Activated CD4-positive, alpha-beta T cell treated with anti-CD3 and anti-CD28 coated beads for 36 hours (primary cell): ENCODE measurements at regions not wholly inside any gene's neighbourhood (a gene's known extent, or its start where the extent isn't known, plus 50 kb on each side); places are given as distances from the start of the nearest gene placed in this dataset.

ENCODE experiments used
- ATAC-seq: fragments of 200-7000 bp; cut with Tn5 transposase; one replicate; pipeline ENCODE4 v1.10.0; 2021; ENCODE audit warnings: mild to moderate bottlenecking, moderate library complexity
- CTCF ChIA-PET: fragments of 350-600 bp; sonication (Branson Sonifier 250); formaldehyde crosslinking; loops from one replicate; lab custom pipeline; 2021; ENCODE audit warnings: antibody characterized with exemption; lab: Charles Lee
- POLR2A ChIA-PET: fragments of 350-600 bp; sonication (Branson Sonifier 250); formaldehyde crosslinking; loops from one replicate; lab custom pipeline; 2021; ENCODE audit warnings: antibody characterized with exemption, inconsistent platforms; lab: Charles Lee
- DNase-seq: peaks from one replicate; pipeline ENCODE4 v3.0.0-alpha.2; 2020
- H3K27ac Mint-ChIP-seq: one replicate; pipeline ENCODE4 v1.8.0; 2021; ENCODE audit warnings: mixed read lengths
- H3K27me3 Mint-ChIP-seq: one replicate; pipeline ENCODE4 v1.8.0; 2021; ENCODE audit warnings: mixed read lengths
- H3K36me3 Mint-ChIP-seq: one replicate; pipeline ENCODE4 v1.8.0; 2021; ENCODE audit warnings: low read depth, mixed read lengths
- H3K4me1 Mint-ChIP-seq: one replicate; pipeline ENCODE4 v1.8.0; 2021; ENCODE audit warnings: mixed read lengths
- H3K4me3 Mint-ChIP-seq: one replicate; pipeline ENCODE4 v1.8.0; 2021; ENCODE audit warnings: mild to moderate bottlenecking, moderate library complexity, mixed read lengths
- H3K9me3 Mint-ChIP-seq: one replicate; pipeline ENCODE4 v1.8.0; 2021; ENCODE audit warnings: low read depth, mixed read lengths
- intact Hi-C, 2 experiments: fragments of 100-400 bp; cut with DNase I in 1 of 2; cut with micrococcal nuclease in 1 of 2; formaldehyde crosslinking; loops; one replicate each; pipeline versions ENCODE4 v1.14.2 to v1.15.1; 2022 to 2024; cut with DNase I, micrococcal nuclease

GRCh38 chr13:36552334-36552733 is 120.0 kb downstream of the CCNA1 start:
- Mint-ChIP-seq H3K4me1 (no peaks in the 10 kb centered on the region), H3K27ac (no peak overlapping the region)
- POLR2A ChIA-PET = no interaction called here

GRCh38 chr13:36553491-36553890 is 120.3 kb upstream of the SERTM1 start:
- ChIA-PET CTCF (no interaction called here), POLR2A (no interaction called here)
- ATAC-seq (no peak), DNase-seq (no peak)
- Mint-ChIP-seq H3K9me3 (no peaks in the 10 kb centered on the region), H3K27me3 (peaks cover 2% of the 10 kb centered on the region), H3K36me3 (no peaks in the 10 kb centered on the region), H3K4me3 (no peak overlapping the region), H3K4me1 (no peaks in the 10 kb centered on the region), H3K27ac (no peak overlapping the region)
- intact Hi-C loops = no loop called here

More at GRCh38 chr13:36552334-36552733, 120.0 kb downstream of the CCNA1 start:
- CTCF ChIA-PET = interaction anchor here (0.5 kb wide), 1 partner anchor 117 kb away, joined by 3 read pairs; no protein-coding TSS in a partner anchor
- Mint-ChIP-seq H3K36me3 (no peaks in the 10 kb centered on the region), H3K4me3 (no peak overlapping the region), H3K9me3 (no peaks in the 10 kb centered on the region), H3K27me3 (peaks cover 2% of the 10 kb centered on the region)
- no peak for ATAC-seq
- intact Hi-C loops = no loop called here
- DNase-seq = no peak

- POLR2A ChIA-PET = no interaction called here
Measured at GRCh38 chr13:36555151-36555986, 118.5 kb upstream of the SERTM1 start.

GRCh38 chr13:36559375-36559774 is 114.4 kb upstream of the SERTM1 start:
- Mint-ChIP-seq H3K27me3 (peaks cover 4% of the 10 kb centered on the region), H3K9me3 (no peaks in the 10 kb centered on the region), H3K36me3 (no peaks in the 10 kb centered on the region), H3K4me1 (no peaks in the 10 kb centered on the region), H3K27ac (no peak overlapping the region), H3K4me3 (no peak overlapping the region)
- POLR2A ChIA-PET = no interaction called here
- ATAC-seq (no peak), DNase-seq (no peak)
- CTCF ChIA-PET = no interaction called here
- intact Hi-C loops = no loop called here

More at GRCh38 chr13:36555151-36555986, 118.5 kb upstream of the SERTM1 start:
- DNase-seq = no peak
- Mint-ChIP-seq H3K27ac (no peak overlapping the region), H3K36me3 (no peaks in the 10 kb centered on the region), H3K4me1 (no peaks in the 10 kb centered on the region), H3K27me3 (peaks cover 2% of the 10 kb centered on the region), H3K9me3 (no peaks in the 10 kb centered on the region), H3K4me3 (no peak overlapping the region)
- ATAC-seq = no peak
- intact Hi-C loops = no loop called here
- CTCF ChIA-PET = no interaction called here

- CTCF ChIA-PET = no interaction called here
- ATAC-seq = no peak
Measured at GRCh38 chr13:36567485-36567884, 106.3 kb upstream of the SERTM1 start.

GRCh38 chr13:36570489-36570888 is 103.3 kb upstream of the SERTM1 start:
- intact Hi-C loops = no loop called here
- no peak overlapping the region for H3K27ac Mint-ChIP-seq
- H3K4me3 Mint-ChIP-seq = no peak overlapping the region
- H3K9me3 Mint-ChIP-seq = no peaks in the 10 kb centered on the region
- no peaks in the 10 kb centered on the region for H3K4me1 Mint-ChIP-seq
- ATAC-seq = no peak
- ChIA-PET POLR2A (interaction anchor here (0.7 kb wide), 1 partner anchor 88 kb away, joined by 3 read pairs; no protein-coding TSS in a partner anchor), CTCF (no interaction called here)
- no peaks in the 10 kb centered on the region for H3K36me3 Mint-ChIP-seq
- no peaks in the 10 kb centered on the region for H3K27me3 Mint-ChIP-seq
- no peak for DNase-seq

More at GRCh38 chr13:36567485-36567884, 106.3 kb upstream of the SERTM1 start:
- no peak for DNase-seq
- H3K36me3 Mint-ChIP-seq = no peaks in the 10 kb centered on the region
- H3K9me3 Mint-ChIP-seq = no peaks in the 10 kb centered on the region
- H3K4me3 Mint-ChIP-seq = no peak overlapping the region
- H3K27ac Mint-ChIP-seq = no peak overlapping the region
- intact Hi-C loops = no loop called here
- peaks cover 2% of the 10 kb centered on the region for H3K27me3 Mint-ChIP-seq
- POLR2A ChIA-PET = no interaction called here
- no peaks in the 10 kb centered on the region for H3K4me1 Mint-ChIP-seq

GRCh38 chr13:36571444-36571843 is 102.4 kb upstream of the SERTM1 start:
- DNase-seq (no peak), ATAC-seq (no peak)
- no peak overlapping the region for H3K27ac Mint-ChIP-seq
- no peaks in the 10 kb centered on the region for H3K4me1 Mint-ChIP-seq
- H3K4me3 Mint-ChIP-seq = no peak overlapping the region
- no peaks in the 10 kb centered on the region for H3K9me3 Mint-ChIP-seq
- intact Hi-C loops = no loop called here
- H3K27me3 Mint-ChIP-seq = no peaks in the 10 kb centered on the region
- H3K36me3 Mint-ChIP-seq = no peaks in the 10 kb centered on the region
- CTCF ChIA-PET = interaction anchor here (0.6 kb wide), 1 partner anchor 102 kb away, joined by 3 read pairs; the partner anchor contains the start of gene SERTM1
- POLR2A ChIA-PET = no interaction called here

- intact Hi-C loops = no loop called here
- ChIA-PET POLR2A (no interaction called here), CTCF (no interaction called here)
- no peaks in the 10 kb centered on the region for H3K36me3 Mint-ChIP-seq
- DNase-seq (no peak), ATAC-seq (no peak)
- no peaks in the 10 kb centered on the region for H3K9me3 Mint-ChIP-seq
- no peaks in the 10 kb centered on the region for H3K4me1 Mint-ChIP-seq
- H3K27ac Mint-ChIP-seq = no peak overlapping the region
- no peak overlapping the region for H3K4me3 Mint-ChIP-seq
- peaks cover 16% of the 10 kb centered on the region for H3K27me3 Mint-ChIP-seq
Measured at GRCh38 chr13:36582977-36583376, 90.8 kb upstream of the SERTM1 start.

GRCh38 chr13:36599641-36600040 is 74.2 kb upstream of the SERTM1 start:
- Mint-ChIP-seq H3K36me3 (no peaks in the 10 kb centered on the region), H3K27me3 (peaks cover 5% of the 10 kb centered on the region), H3K4me3 (no peak overlapping the region), H3K9me3 (no peaks in the 10 kb centered on the region), H3K27ac (no peak overlapping the region), H3K4me1 (no peaks in the 10 kb centered on the region)
- intact Hi-C loops = no loop called here
- ChIA-PET CTCF (no interaction called here), POLR2A (no interaction called here)
- DNase-seq (no peak), ATAC-seq (no peak)

GRCh38 chr13:36601186-36601585 is 72.6 kb upstream of the SERTM1 start:
- Mint-ChIP-seq H3K27ac (no peak overlapping the region), H3K36me3 (no peaks in the 10 kb centered on the region), H3K9me3 (no peaks in the 10 kb centered on the region), H3K27me3 (peaks cover 5% of the 10 kb centered on the region), H3K4me3 (no peak overlapping the region), H3K4me1 (no peaks in the 10 kb centered on the region)
- no peak for ATAC-seq
- intact Hi-C loops = no loop called here
- POLR2A ChIA-PET = no interaction called here
- DNase-seq = no peak
- CTCF ChIA-PET = no interaction called here

GRCh38 chr13:36606060-36606459 is 67.8 kb upstream of the SERTM1 start:
- Mint-ChIP-seq H3K4me1 (no peaks in the 10 kb centered on the region), H3K27ac (no peak overlapping the region), H3K9me3 (no peaks in the 10 kb centered on the region), H3K4me3 (no peak overlapping the region), H3K36me3 (no peaks in the 10 kb centered on the region), H3K27me3 (no peaks in the 10 kb centered on the region)
- ChIA-PET POLR2A (no interaction called here), CTCF (no interaction called here)
- DNase-seq = no peak
- ATAC-seq = no peak
- intact Hi-C loops = no loop called here

GRCh38 chr13:36608474-36608873 is 65.3 kb upstream of the SERTM1 start:
- H3K9me3 Mint-ChIP-seq = no peaks in the 10 kb centered on the region
- POLR2A ChIA-PET = no interaction called here
- CTCF ChIA-PET = no interaction called here
- H3K4me1 Mint-ChIP-seq = no peaks in the 10 kb centered on the region
- ATAC-seq = no peak
- H3K27me3 Mint-ChIP-seq = peaks cover 2% of the 10 kb centered on the region
- no peak for DNase-seq
- intact Hi-C loops = no loop called here
- H3K4me3 Mint-ChIP-seq = no peak overlapping the region
- no peak overlapping the region for H3K27ac Mint-ChIP-seq
- no peaks in the 10 kb centered on the region for H3K36me3 Mint-ChIP-seq
